ENCODE measurements at regions not wholly inside any gene's neighbourhood (a gene's known extent, or its start where the extent isn't known, plus 50 kb on each side); places are given as distances from the start of the nearest gene placed in this dataset.
"Not testable (repeated sequence)": the region's sequence is repeated elsewhere in the genome, so short reads cannot be mapped to it uniquely, and the experiment has no call there.

GRCh38 chr10:33860552-33860951 lies 526.1 kb upstream of the NRP1 start:
- Histone ChIP-seq H3K27ac (peak overlapping the region; percentile 26 to 62), H3K4me1 (replicated peaks in 1 of 2) (peaks cover 26 to 38% of the 10 kb centered on the region in 2 donors), H3K4me3 (no peak overlapping the region)
- 17 to 100% (median 67%) methylated on average over 1 to 3 of the region's 3 CpGs; no CpG with 5 or more reads in 2 of the 10 experiments for WGBS, 10 experiments
- in situ Hi-C loops (cut with MboI; ENCODE audit: low pct_unique_long_range_greater_than_20kb in 2 of 9, low sequenced_read_pairs in 9 of 9, unreplicated experiment in 9 of 9) = no loop called here
- no peak for ATAC-seq (replicated peaks in 6 of 8)

GRCh38 chr10:33859319-33860022 lies 525.0 kb upstream of the NRP1 start:
- 47 to 100% (median 98%) methylated on average over 1 to 5 of the region's 6 CpGs; no CpG with 5 or more reads in 2 of the 10 experiments for WGBS, 10 experiments
- ATAC-seq (replicated peaks in 6 of 8) = no peak
- Histone ChIP-seq H3K27ac (no peak overlapping the region), H3K4me3 (no peak overlapping the region), H3K4me1 (replicated peaks in 1 of 2) (peaks cover 26 to 38% of the 10 kb centered on the region in 2 donors)
- in situ Hi-C loops (cut with MboI; ENCODE audit: low pct_unique_long_range_greater_than_20kb in 2 of 9, low sequenced_read_pairs in 9 of 9, unreplicated experiment in 9 of 9) = no loop called here

GRCh38 chr10:33858326-33858725 lies 523.9 kb upstream of the NRP1 start:
- no peak for ATAC-seq (replicated peaks in 6 of 8)
- in situ Hi-C loops (cut with MboI; ENCODE audit: low pct_unique_long_range_greater_than_20kb in 2 of 9, low sequenced_read_pairs in 9 of 9, unreplicated experiment in 9 of 9) = no loop called here
- peaks cover 29 to 38% of the 10 kb centered on the region in 2 donors for H3K4me1 ChIP-seq (replicated peaks in 1 of 2)
- no peak overlapping the region for H3K27ac ChIP-seq
- no peak overlapping the region for H3K4me3 ChIP-seq
- WGBS, 10 experiments = 62 to 100% (median 75%) methylated on average over 1 to 4 of the region's 4 CpGs

GRCh38 chr10:33853221-33853620 lies 518.8 kb upstream of the NRP1 start:
- in situ Hi-C loops (cut with MboI; ENCODE audit: low pct_unique_long_range_greater_than_20kb in 2 of 9, low sequenced_read_pairs in 9 of 9, unreplicated experiment in 9 of 9); ATAC-seq (replicated peaks in 6 of 8); H3K27ac ChIP-seq; H3K4me3 ChIP-seq: not testable (repeated sequence)
- H3K4me1 ChIP-seq (replicated peaks in 1 of 2) = peaks cover 6 to 10% of the 10 kb centered on the region in 2 donors
- WGBS, 10 experiments = 83 to 100% (median 100%) methylated on average over 1 to 2 of the region's 7 CpGs; no CpG with 5 or more reads in 6 of the 10 experiments

GRCh38 chr10:33843379-33843778 lies 508.9 kb upstream of the NRP1 start:
- 17 to 100% (median 87%) methylated on average over 1 to 3 of the region's 3 CpGs; no CpG with 5 or more reads in 3 of the 10 experiments for WGBS, 10 experiments
- H3K27ac ChIP-seq = no peak overlapping the region
- ATAC-seq (replicated peaks in 6 of 8) = no peak
- no peaks in the 10 kb centered on the region for H3K4me1 ChIP-seq (replicated peaks in 1 of 2)
- in situ Hi-C loops (cut with MboI; ENCODE audit: low pct_unique_long_range_greater_than_20kb in 2 of 9, low sequenced_read_pairs in 9 of 9, unreplicated experiment in 9 of 9) = no loop called here
- H3K4me3 ChIP-seq = no peak overlapping the region

- 43 to 100% (median 85%) methylated on average over 2 of the region's 2 CpGs; no CpG with 5 or more reads in 3 of the 10 experiments for WGBS, 10 experiments
- Histone ChIP-seq H3K4me3 (no peak overlapping the region), H3K27ac (no peak overlapping the region), H3K4me1 (replicated peaks in 1 of 2) (no peaks in the 10 kb centered on the region)
- in situ Hi-C loops (cut with MboI; ENCODE audit: low pct_unique_long_range_greater_than_20kb in 2 of 9, low sequenced_read_pairs in 9 of 9, unreplicated experiment in 9 of 9) = no loop called here
- ATAC-seq (replicated peaks in 6 of 8) = no peak
Observed at GRCh38 chr10:33841678-33842077, 507.2 kb upstream of the NRP1 start.

GRCh38 chr10:33838731-33839130 lies 504.3 kb upstream of the NRP1 start:
- no peak overlapping the region for H3K27ac ChIP-seq
- in situ Hi-C loops (cut with MboI; ENCODE audit: low pct_unique_long_range_greater_than_20kb in 2 of 9, low sequenced_read_pairs in 9 of 9, unreplicated experiment in 9 of 9) = no loop called here
- H3K4me1 ChIP-seq (replicated peaks in 1 of 2) = peaks cover 0 to 4% of the 10 kb centered on the region in 2 donors
- peak in 3 of 8 experiments; percentile 50 to 69 (median 68) for ATAC-seq (replicated peaks in 6 of 8)
- no peak overlapping the region for H3K4me3 ChIP-seq
- 29 to 100% (median 72%) methylated on average over 1 to 3 of the region's 3 CpGs; no CpG with 5 or more reads in 1 of the 10 experiments for WGBS, 10 experiments

GRCh38 chr10:33837736-33838135 lies 503.3 kb upstream of the NRP1 start:
- in situ Hi-C loops (cut with MboI; ENCODE audit: low pct_unique_long_range_greater_than_20kb in 2 of 9, low sequenced_read_pairs in 9 of 9, unreplicated experiment in 9 of 9) = no loop called here
- H3K27ac ChIP-seq = no peak overlapping the region
- peaks cover 0 to 10% of the 10 kb centered on the region in 2 donors for H3K4me1 ChIP-seq (replicated peaks in 1 of 2)
- no peak for ATAC-seq (replicated peaks in 6 of 8)
- no peak overlapping the region for H3K4me3 ChIP-seq
- 53 to 100% (median 93%) methylated on average over 1 to 3 of the region's 6 CpGs; no CpG with 5 or more reads in 3 of the 10 experiments for WGBS, 10 experiments

GRCh38 chr10:33835556-33835955 lies 501.1 kb upstream of the NRP1 start:
- no peak for ATAC-seq (replicated peaks in 6 of 8)
- Histone ChIP-seq H3K27ac (no peak overlapping the region), H3K4me3 (no peak overlapping the region), H3K4me1 (replicated peaks in 1 of 2) (peaks cover 9 to 18% of the 10 kb centered on the region in 2 donors)
- 17 to 86% (median 76%) methylated on average over 1 of the region's 1 CpG; no CpG with 5 or more reads in 4 of the 10 experiments for WGBS, 10 experiments
- in situ Hi-C loops (cut with MboI; ENCODE audit: low pct_unique_long_range_greater_than_20kb in 2 of 9, low sequenced_read_pairs in 9 of 9, unreplicated experiment in 9 of 9) = no loop called here

- ATAC-seq (replicated peaks in 6 of 8) = peak in 5 of 8 experiments; percentile 65 to 90 (median 80)
- peaks cover 9 to 18% of the 10 kb centered on the region in 2 donors for H3K4me1 ChIP-seq (replicated peaks in 1 of 2)
- H3K4me3 ChIP-seq = no peak overlapping the region
- 17 to 100% (median 63%) methylated on average over 1 to 5 of the region's 5 CpGs; no CpG with 5 or more reads in 2 of the 10 experiments for WGBS, 10 experiments
- in situ Hi-C loops (cut with MboI; ENCODE audit: low pct_unique_long_range_greater_than_20kb in 2 of 9, low sequenced_read_pairs in 9 of 9, unreplicated experiment in 9 of 9) = no loop called here
- no peak overlapping the region for H3K27ac ChIP-seq
Observed at GRCh38 chr10:33833566-33833965, 499.1 kb upstream of the NRP1 start.

- no peak for ATAC-seq (replicated peaks in 6 of 8)
- in situ Hi-C loops (cut with MboI; ENCODE audit: low pct_unique_long_range_greater_than_20kb in 2 of 9, low sequenced_read_pairs in 9 of 9, unreplicated experiment in 9 of 9) = no loop called here
- no peak overlapping the region for H3K27ac ChIP-seq
Observed at GRCh38 chr10:33832124-33832787, 497.8 kb upstream of the NRP1 start.

GRCh38 chr10:33831591-33831990 lies 497.1 kb upstream of the NRP1 start:
- WGBS, 10 experiments = 0 to 100% (median 44%) methylated on average over 1 to 2 of the region's 2 CpGs; no CpG with 5 or more reads in 2 of the 10 experiments
- in situ Hi-C loops (cut with MboI; ENCODE audit: low pct_unique_long_range_greater_than_20kb in 2 of 9, low sequenced_read_pairs in 9 of 9, unreplicated experiment in 9 of 9) = no loop called here
- ATAC-seq (replicated peaks in 6 of 8) = no peak
- Histone ChIP-seq H3K4me1 (replicated peaks in 1 of 2) (peaks cover 9 to 21% of the 10 kb centered on the region in 2 donors), H3K27ac (no peak overlapping the region), H3K4me3 (no peak overlapping the region)

More at GRCh38 chr10:33832124-33832787, 497.8 kb upstream of the NRP1 start:
- 22 to 100% (median 54%) methylated on average over 1 to 4 of the region's 4 CpGs for WGBS, 10 experiments
- H3K4me1 ChIP-seq (replicated peaks in 1 of 2) = peaks cover 9 to 21% of the 10 kb centered on the region in 2 donors
- H3K4me3 ChIP-seq = no peak overlapping the region

GRCh38 chr10:33829899-33830298 lies 495.4 kb upstream of the NRP1 start:
- WGBS, 10 experiments = 57 to 100% (median 86%) methylated on average over 1 of the region's 3 CpGs; no CpG with 5 or more reads in 4 of the 10 experiments
- peaks cover 9 to 21% of the 10 kb centered on the region in 2 donors for H3K4me1 ChIP-seq (replicated peaks in 1 of 2)
- H3K27ac ChIP-seq; ATAC-seq (replicated peaks in 6 of 8); in situ Hi-C loops (cut with MboI; ENCODE audit: low pct_unique_long_range_greater_than_20kb in 2 of 9, low sequenced_read_pairs in 9 of 9, unreplicated experiment in 9 of 9); H3K4me3 ChIP-seq: not testable (repeated sequence)
